GM18517 (cell line): ENCODE measurements at regions not wholly inside any gene's neighbourhood (a gene's known extent, or its start where the extent isn't known, plus 50 kb on each side); places are given as distances from the start of the nearest gene placed in this dataset.

Experiments used
- ATAC-seq: cut with Tn5 transposase; IDR thresholded peaks from one replicate; pipeline ENCODE4 v1.9.1; 2021; ENCODE audit warnings: mild to moderate bottlenecking, moderate library complexity; ENCODE audit not compliant: unreplicated experiment

DNA sequence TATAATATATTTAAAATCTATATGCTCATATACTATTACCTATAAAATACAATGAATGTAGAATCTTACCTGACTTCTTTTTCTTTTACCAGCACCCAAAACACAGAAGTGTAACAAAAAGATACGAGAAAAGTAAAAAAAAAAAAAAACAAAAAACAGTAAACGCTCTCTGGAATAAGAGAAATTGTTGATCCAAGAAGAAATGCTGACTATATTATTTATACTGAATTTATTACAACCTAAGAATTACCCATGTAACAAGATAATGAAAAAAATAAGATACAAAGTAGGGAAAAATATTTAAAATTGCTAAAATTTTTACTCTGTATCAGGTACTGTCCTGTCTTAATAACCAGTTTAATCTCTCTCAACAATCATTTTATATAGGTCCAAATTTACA, 787.9 kb upstream of the MAN1A1 start:
- no peak for ATAC-seq

DNA sequence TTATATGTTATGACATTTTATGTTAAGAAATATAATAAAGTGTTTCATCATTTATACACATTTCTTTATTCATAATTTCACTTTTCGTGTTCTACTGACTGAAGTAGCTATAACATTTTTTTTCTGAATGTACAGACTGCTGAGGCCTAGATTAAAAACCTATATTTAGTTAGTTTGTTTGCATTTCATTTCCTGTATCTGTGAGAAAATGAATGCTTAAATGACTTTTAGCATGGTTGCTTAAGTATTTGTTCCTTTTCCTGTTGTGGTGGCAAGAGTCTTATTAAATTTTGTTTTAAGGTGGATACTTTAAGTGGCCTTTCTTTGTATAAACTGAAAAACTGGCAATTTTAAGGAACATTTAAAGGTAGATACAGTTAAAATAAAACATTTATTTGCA, 779.7 kb upstream of the MAN1A1 start:
- ATAC-seq = no peak

DNA sequence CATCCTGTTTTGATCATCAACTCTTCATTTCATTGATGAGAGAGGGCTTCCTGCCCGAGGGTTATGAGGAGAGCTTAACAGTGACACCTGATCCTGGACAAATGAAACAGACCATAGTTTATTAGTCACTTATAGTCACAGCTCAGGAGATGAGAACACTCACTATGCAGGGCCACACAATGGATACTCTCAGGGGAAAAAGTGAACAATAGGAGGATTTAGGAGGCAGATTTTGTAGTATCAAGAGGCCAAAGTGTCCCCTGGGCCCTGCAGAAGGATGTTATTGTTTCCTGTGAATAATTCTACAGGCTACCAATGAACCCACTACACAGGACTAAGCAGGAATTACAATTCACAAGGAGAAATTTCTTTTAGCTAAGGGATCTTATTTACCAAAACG, 772.8 kb upstream of the MAN1A1 start:
- ATAC-seq = no peak

DNA sequence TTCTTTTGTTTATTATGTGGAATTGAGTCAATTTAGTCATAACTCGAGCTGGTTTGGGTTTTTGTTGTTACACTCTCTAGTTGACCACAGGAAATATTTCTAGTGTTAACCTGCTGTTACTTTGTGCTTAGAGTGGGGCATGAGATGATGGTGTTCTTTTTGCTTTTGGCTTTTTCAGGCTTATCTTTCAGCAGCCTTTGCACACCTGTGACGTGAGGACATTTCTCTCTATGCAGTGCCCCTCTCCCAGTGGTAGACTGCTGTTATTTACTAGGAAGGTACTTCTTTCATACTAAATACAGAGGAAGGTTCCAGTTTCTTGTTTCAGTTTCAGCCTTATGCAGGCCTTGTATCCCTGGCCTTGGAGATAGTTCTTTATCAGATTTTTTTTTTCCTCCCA, 766.8 kb upstream of the MAN1A1 start:
- no peak for ATAC-seq

DNA sequence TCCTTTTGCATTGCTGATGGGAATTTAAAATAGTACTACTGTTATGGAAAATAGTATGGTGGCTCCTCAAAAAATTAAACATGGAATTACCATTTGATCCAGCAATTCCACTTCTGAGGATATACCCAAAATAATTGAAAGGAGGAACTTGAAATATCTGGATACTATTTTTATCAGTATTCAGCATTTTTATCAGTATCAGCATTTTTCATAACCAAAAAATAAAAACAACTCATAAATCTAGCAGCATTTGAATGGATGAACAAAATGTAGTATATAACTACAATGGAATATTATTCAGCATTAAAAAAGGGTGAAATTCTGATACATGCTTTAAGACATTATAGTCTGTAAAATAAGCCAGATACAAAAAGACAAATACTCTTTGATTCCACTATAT, 763.4 kb upstream of the MAN1A1 start:
- no peak for ATAC-seq

DNA sequence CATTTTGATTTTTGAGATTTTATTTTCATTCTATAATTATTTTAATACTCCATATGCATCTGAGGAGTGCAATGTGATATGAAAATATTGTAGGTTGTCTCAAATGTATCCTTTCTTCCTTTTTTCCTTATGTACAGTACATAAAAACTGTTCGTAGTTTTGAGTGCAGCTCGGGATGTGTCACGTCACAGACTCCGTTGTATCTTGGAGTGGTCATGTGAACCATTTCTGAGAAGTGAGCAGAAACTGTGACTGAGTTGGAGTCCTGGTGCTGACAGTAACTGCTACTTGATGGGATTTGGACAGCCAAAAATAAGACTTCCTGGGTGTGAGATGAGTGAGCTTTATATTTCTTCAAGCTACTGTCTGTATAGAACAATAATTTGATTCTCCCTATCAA, 761.4 kb upstream of the MAN1A1 start:
- ATAC-seq = no peak

DNA sequence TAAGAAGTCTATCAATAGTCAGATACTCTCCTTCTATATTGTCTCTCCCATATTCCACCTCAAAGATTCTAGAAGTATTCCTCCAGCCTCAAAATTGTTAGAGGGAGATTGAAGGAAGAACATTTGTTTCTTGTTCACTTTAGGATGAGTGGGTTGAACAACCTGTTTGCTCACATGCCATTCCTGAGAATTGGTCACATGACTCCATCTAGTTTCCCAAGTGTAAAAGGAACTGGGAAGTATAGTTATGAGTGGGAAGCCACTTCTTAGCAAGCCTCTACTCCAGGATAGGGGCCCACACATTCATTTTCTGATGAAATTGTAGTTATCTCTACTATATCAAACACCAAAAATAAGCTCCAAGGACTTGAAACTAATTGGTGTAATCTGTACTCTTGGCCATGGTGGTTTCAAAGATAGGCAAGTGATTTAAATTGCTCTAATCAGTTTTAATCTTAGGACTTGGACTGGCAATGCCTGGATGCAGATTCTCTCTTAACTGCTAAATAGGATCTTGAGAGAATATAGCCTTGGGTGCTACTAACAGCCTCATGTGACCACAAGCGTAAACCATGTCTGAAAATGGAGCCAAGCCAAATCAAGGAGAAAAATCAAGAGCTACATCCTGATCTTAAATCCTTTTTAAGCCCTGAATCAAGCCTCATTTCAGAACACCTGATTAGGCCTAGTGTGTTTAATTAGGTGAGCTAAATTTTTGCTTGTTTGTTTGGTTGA, 758.7 kb upstream of the MAN1A1 start:
- no peak for ATAC-seq

DNA sequence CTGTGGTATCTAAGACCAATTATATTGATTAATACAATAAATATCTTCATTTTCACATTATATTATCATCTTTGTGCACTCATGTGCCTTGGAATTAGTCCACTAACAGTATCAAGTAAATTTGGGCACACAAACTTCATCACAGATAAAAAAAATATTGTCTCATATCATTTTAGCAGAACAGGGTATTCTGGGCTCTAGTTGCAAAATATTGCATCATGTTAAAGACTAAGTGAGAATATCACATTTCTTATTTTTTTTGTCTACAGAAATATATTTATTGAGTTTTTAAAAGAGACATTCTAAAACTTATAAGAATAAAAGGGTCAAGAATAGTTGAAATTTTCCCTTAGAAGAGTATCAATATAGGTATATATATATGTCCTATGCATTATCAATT, 754.1 kb upstream of the MAN1A1 start:
- no peak for ATAC-seq

DNA sequence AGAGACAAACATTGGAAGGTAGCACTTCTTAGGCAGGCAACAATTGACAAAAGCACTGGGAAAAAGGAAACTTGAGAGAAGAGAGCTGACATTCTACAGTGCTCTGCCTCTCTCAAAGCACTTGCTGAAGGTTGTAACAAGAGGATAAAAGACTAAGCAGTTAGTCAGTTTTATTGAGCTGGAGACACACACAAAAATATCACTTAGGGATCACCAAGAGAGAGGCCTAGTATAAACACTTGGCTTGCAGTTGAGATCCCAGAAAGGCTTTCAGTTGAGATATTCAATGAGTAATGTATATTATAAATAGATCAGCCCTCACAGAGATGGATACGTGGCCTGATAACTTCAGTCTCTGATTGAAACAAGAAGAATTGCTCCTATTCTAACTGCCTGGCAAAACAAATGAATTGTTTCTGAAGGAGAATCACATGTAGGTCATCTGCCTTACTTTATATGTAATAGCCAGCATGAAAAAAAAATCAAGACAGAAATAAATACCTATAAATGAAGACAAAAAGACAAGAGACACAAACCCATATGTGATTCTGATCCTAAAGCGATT, 747.2 kb upstream of the MAN1A1 start:
- no peak for ATAC-seq

DNA sequence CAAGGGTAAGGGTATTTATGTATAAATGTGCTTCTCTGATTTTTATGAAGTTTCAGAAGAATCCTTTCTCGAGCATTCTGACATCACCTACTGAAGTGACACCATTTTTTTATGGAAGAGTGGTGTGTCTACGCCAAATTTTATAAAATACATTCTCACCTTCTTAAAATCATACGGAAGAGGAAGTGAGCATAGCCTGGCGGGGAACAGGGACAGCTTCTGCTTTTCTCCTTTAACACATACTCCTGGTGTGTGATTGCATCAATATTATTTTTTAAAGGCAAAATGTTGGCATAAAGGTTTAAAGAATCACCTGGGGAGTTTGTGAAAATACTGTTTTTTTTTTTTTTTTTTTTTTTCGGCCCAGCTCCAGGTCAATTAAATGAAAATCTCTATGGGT, 733.6 kb upstream of the MAN1A1 start:
- no peak for ATAC-seq

DNA sequence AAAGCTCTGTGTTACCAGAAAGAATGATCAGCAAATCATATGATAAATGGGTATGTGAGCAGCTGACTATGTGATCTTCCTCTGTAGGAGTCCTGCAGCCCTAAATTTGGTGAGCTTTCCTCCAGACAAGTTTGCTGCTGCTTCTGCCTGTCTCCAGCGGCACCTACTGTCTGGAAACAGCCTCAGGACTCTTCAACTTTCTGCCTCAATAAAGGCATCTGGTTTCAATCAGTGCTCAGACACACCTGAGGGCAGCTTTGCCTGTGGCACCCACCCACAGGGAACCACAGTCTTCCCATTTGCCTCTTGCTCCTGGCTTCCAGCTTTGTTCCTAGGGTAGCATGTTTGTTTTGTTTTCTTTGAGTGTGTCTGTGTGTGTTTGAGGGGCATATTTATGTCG, 727.9 kb upstream of the MAN1A1 start:
- ATAC-seq = no peak

DNA sequence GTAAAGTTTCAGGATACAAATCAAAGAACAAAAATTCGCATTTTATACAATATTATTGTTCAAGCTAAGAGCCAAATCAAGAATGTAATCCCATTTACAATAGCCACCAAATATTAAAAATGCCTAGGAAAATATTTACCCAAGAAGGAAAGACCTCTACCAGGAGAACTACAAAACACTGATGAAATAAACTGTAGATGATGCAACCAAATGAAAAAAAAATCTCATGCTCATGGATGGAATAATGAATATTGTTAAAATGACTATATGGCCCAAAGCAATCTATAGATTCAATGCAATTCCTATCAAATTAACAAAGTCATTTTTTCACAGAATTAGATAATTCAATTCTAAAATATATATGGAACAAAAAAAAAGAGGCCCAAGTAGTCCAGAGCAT, 708.8 kb upstream of the MAN1A1 start:
- no peak for ATAC-seq

DNA sequence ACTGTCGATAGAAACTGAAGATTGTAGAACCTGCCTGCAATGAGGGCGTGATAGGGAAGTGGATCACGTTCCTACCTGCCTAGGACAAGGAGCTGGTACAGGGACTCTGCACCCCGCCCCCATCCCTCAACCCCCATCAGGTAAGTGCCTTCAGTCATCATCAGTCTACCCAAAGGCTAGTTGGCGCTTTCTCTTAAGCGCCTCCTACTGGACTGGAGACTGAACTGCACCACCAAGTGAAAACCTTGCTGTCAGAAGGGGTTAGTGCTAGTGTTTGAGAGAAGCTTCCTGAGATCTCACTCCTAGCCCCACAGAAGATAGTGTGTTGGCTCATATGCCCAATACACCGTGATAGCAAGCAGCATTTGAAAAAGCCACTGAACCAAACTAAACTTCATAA, 706.5 kb upstream of the MAN1A1 start:
- peak; percentile 78 for ATAC-seq

DNA sequence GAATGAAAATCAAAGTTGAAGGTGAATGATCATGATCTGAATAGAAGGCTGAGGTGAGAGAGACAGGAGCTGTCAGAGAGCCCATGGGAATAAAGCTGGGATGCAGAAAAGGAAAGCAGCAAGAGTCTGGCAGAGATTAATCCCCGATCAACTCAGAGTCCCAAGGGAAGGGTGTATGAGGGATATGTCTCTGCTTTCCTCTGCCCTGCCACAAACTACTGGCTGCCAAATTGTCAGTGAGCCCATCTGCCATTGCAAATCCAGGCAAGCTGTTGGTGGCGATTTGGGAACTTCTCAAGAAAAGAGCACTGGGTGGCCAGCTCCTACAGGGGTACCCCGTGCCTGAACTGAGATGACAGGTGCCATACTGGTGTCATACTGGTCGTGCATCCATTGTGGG, 705.5 kb upstream of the MAN1A1 start:
- ATAC-seq = no peak

DNA sequence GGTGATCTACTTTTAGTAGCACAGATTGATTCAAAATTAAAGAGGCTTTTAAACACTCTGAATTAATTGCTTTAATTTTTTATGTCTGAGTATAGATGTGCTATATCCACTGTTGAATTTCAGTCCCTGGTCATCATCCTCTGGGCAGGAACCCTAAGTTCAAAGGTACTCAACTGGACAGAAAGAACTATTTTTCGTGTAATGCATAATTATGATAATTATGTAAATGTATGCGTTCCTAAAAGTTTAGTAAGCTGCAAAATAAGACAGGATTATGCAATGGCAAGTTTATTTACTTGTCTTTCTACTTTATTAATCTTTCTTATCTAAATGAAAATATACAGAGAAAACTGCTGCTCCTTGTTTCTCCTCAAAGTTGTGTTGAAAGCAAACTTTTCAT, 690.1 kb upstream of the MAN1A1 start:
- no peak for ATAC-seq

DNA sequence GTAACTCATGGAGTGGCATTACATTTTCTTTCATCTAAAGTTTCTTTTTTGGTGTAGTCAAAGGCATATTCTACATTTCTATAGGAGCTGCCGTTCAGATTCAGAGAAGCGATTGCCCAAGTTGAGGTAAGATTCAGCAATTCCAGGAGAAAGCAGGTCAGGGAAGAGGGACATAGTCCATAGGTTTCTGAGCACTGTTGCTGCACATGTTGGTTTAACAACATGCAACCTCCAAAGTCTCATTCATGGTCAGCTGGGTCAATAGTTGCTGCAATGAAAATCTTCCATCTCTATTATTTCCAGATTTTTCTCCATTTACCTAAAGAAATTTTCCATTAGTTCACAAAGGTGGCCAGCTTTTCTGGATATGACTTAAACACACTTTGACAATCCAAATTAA, 682.3 kb upstream of the MAN1A1 start:
- no peak for ATAC-seq

DNA sequence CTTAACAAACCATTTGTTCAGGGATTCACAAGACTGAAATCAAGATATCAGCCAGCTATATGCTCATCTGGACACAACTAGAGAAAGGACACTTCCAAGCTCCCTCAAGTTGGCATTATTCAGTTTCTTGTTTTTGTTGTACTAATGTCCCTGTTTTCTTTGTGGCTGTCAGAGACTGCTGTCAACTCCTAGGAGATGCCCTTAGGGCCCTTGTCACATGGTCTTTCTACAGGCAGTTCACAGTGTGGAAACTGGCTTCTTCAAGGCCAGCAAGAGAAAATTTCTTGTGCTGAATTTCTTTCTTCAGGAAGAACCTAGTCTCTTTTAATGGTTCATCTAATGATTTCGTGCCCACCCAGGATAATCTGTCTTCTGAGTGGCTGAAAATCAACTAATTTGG, 677.2 kb upstream of the MAN1A1 start:
- ATAC-seq = no peak

DNA sequence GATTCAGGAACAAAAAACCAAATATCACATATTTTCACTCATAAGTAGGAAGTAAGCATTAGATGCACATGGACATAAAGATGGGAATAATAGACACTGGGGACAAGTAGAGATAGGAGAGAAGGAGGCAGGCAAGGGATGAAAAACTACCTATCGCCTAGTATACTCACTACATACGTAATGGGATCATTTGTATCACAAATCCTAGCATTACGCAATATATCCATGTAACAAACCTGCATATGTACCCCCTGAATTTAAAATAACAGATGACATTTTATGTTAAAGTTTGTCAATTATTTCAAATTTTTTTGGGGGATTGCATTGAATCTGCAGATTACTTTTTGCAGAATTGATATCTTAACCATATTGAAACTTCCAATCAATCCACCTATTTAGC, 660.5 kb upstream of the MAN1A1 start:
- no peak for ATAC-seq

DNA sequence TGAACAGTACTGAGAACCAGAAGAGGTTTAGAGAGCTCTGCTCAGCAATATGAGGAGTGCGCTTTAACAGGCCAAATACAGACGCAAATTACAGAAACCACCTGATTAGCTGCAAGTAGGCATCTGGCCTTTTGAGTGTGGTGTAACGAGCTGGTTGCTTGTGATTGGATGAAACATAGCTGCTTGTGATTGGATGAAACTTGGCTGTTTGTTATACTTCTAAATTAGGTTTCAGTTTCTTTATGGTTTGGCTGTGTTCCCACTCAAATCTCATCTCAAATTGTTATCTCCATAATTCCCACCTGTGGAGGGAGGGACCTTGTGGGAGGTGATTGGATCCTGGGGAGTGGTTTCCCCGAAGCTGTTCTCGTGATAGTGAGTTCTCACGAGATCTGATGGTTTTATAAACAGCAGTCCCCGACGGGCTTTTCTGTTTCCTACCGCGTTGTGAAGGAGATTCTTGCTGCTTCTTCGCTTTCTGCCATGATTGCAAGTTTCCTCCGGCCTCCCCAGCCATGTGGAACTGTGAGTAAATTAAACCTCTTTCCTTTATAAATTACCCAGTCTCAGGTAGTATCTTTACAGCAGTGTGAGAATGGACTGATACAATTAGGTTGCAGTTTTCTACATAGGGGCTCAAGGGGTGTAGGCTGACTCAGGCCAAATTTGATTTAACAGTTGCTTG, 655.9 kb upstream of the MAN1A1 start:
- ATAC-seq = no peak

DNA sequence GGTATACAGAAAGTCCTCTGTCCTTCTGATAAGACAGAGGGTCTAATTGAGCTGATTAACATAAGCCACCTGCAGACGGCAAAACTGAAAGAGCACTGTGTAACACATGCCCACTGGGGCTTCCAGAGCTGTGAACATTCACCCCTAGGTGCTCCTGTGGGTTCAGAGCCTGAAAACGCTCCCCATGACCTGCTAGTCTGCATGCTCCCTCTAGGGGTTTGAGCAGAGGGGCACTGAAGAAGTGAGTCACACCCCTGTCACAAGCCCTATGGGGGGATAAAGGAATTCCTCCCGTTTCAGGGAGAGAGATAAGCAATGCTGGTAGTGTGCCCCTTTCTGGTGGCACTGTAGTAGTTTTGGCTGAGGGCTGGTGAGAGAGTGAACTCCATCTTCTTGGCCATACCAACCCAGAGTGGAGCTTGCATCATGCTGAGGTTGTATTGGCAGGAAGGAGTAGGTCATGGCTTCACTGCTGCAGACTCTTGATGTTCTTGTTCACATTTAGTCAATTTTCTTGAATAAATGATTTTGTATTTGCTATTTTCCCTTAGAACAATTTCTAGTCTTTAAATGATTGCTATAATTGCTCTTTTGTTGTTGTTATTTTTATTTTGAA, 637.5 kb upstream of the MAN1A1 start:
- ATAC-seq = no peak

DNA sequence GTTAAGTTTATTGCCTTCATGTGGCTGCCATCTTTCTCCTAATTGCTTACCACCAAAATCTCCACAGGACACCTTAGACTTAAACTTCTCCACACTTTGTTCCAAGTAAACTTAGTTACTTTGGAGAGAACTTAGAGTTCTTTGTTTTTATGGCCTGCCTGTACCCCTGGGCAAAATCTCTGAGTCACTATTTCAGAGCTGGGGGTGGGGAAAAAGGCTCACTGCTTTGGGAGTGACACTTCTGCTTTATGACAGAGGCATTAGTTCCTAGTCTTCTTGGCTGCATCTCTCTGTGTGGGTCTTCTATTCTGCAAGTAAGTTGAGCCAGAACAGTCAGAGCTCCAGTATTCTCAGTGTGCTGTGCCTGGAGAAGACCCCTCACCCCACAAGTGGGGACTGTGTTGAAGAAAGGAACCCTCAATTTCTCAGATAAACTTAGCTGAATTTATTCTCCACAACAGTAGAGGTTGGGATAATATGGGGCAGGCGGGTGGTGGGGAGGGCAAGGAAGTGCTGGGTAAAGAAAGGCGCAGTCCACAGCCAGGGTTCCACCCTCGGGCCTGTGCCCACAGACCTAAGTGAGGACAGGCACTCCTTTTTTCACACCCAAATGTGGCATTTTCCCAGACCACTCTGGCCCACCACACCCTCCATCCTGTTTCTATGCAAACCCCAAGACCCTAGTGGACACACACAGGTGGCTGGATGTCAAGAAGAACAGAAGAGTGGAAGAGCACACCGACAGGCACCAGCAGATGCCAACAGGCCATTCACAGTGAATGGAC, 636.6 kb upstream of the MAN1A1 start:
- no peak for ATAC-seq
